Keratinocyte (primary cell): ENCODE measurements at regions not wholly inside any gene's neighbourhood (a gene's known extent, or its start where the extent isn't known, plus 50 kb on each side); places are given as distances from the start of the nearest gene placed in this dataset.

Source experiments
- DNase-seq: peaks from one replicate; pipeline ENCODE4 v3.0.0-alpha.2; 2011; ENCODE audit warnings: low read depth, missing footprints, low spot score
- FAIRE-seq: peaks from 2 replicates; lab custom pipeline; 2011; peaks lifted over from hg19 to GRCh38; lab: Jason Lieb, UNC
- H2AFZ ChIP-seq: 2 replicates; pipeline ENCODE4 v1.6.0; 2012; ENCODE audit warnings: low read length, control low read depth, inconsistent platforms; ENCODE audit not compliant: control insufficient read depth
- H3K27ac ChIP-seq: 2 replicates; pipeline ENCODE4 v1.5.1; 2011; ENCODE audit warnings: low read length; ENCODE audit not compliant: control insufficient read depth, insufficient read depth
- H3K27me3 ChIP-seq: 3 replicates; pipeline ENCODE4 v1.6.0; 2011; ENCODE audit warnings: low read length; ENCODE audit not compliant: control insufficient read depth, insufficient read depth; ENCODE audit errors: extremely low read depth
- H3K36me3 ChIP-seq, 2 experiments: 2 replicates in 1 of 2; 3 replicates in 1 of 2; pipeline ENCODE4 v1.5.1; 2011; ENCODE audit warnings: low read length in 2 of 2, mild to moderate bottlenecking in 1 of 2; ENCODE audit not compliant: control insufficient read depth in 2 of 2, insufficient read depth in 2 of 2; ENCODE audit errors: extremely low read depth in 1 of 2
- H3K4me1 ChIP-seq: 3 replicates; pipeline ENCODE4 v1.5.1; 2011; ENCODE audit warnings: low read length; ENCODE audit not compliant: control insufficient read depth, insufficient read depth; ENCODE audit errors: extremely low read depth
- H3K4me2 ChIP-seq: 3 replicates; pipeline ENCODE4 v1.6.0; 2011; ENCODE audit warnings: low read depth, low read length; ENCODE audit not compliant: control insufficient read depth, insufficient read depth; ENCODE audit errors: extremely low read depth
- H3K4me3 ChIP-seq, 3 experiments: fragments of 200-600 bp in 1 of 3; sonication (generic) in 1 of 3; 2 replicates in 2 of 3; 3 replicates in 1 of 3; pipeline ENCODE4 v1.5.1; 2011 to 2016; ENCODE audit warnings: low read length in 3 of 3, mild to moderate bottlenecking in 3 of 3, control low read depth in 2 of 3, inconsistent platforms in 1 of 3, low read depth in 1 of 3, mixed read lengths in 1 of 3, mixed run types in 1 of 3, moderate library complexity in 1 of 3; ENCODE audit not compliant: control insufficient read depth in 2 of 3, insufficient read depth in 2 of 3; ENCODE audit errors: extremely low read depth in 1 of 3
- H3K79me2 ChIP-seq: 2 replicates; pipeline ENCODE4 v1.6.0; 2012; ENCODE audit warnings: low read length; ENCODE audit not compliant: control insufficient read depth, insufficient read depth
- H3K9ac ChIP-seq: 3 replicates; pipeline ENCODE4 v1.6.0; 2011; ENCODE audit warnings: low read length; ENCODE audit not compliant: control insufficient read depth, insufficient read depth; ENCODE audit errors: extremely low read depth
- H3K9me1 ChIP-seq: 3 replicates; pipeline ENCODE4 v1.6.0; 2011; ENCODE audit warnings: low read length; ENCODE audit not compliant: control insufficient read depth, insufficient read depth; ENCODE audit errors: extremely low read depth
- H3K9me3 ChIP-seq: 2 replicates; pipeline ENCODE4 v1.5.1; 2012; ENCODE audit warnings: low read depth, low read length; ENCODE audit not compliant: control insufficient read depth
- H4K20me1 ChIP-seq: 3 replicates; pipeline ENCODE4 v1.6.0; 2011; ENCODE audit warnings: low read length; ENCODE audit not compliant: control insufficient read depth, insufficient read depth; ENCODE audit errors: extremely low read depth
- CTCF ChIP-seq, 3 experiments: IDR thresholded peaks in 1 of 3; conservative IDR thresholded peaks in 1 of 3; optimal IDR thresholded peaks in 1 of 3; 2 replicates in 2 of 3; 3 replicates in 1 of 3; pipeline versions ENCODE3 to v1.5.1; 2011; ENCODE audit warnings: low read length in 3 of 3, mild to moderate bottlenecking in 3 of 3, moderate library complexity in 2 of 3, control low read depth in 1 of 3, inconsistent platforms in 1 of 3; ENCODE audit not compliant: insufficient read depth in 2 of 3; ENCODE audit errors: extremely low read depth in 1 of 3
- EZH2 ChIP-seq: IDR thresholded peaks from one replicate; pipeline ENCODE4 v1.6.1; 2012; ENCODE audit warnings: inconsistent platforms, mild to moderate bottlenecking, low read length, moderate library complexity
- dilution Hi-C: fragments of 300-500 bp; cut with MboI; formaldehyde crosslinking; loops from one replicate; pipeline ENCODE4 v1.7.0; 2020; ENCODE audit warnings: low sequenced_read_pairs; ENCODE audit not compliant: extremely low pct_ligation_motif_present

GRCh38 chr11:115649461-115649860 lies 145.2 kb upstream of the CADM1 start:
- Histone ChIP-seq H3K9me3 (no peaks in the 10 kb centered on the region), H3K27me3 (peaks cover 3% of the 10 kb centered on the region), H3K9me1 (no peaks in the 10 kb centered on the region), H3K4me2 (no peak overlapping the region), H3K36me3 (no peaks in the 10 kb centered on the region), H3K79me2 (no peaks in the 10 kb centered on the region), H3K4me1 (peaks cover 10% of the 10 kb centered on the region), H3K27ac (no peak overlapping the region), H2AFZ (no peak overlapping the region), H3K9ac (no peak overlapping the region), H4K20me1 (no peaks in the 10 kb centered on the region), H3K4me3 (no peak overlapping the region)
- no peak for DNase-seq
- FAIRE-seq = no peak
- dilution Hi-C loops = no loop called here
- TF ChIP-seq EZH2 (no peak), CTCF (optimal IDR thresholded peaks at IDR 0.05 in 1 of 3, IDR thresholded peaks at IDR 0.05 in 1 of 3, conservative IDR thresholded peaks at IDR 0.05 in 1 of 3; ENCODE audit: extremely low read depth in 1 of 3, insufficient read depth in 2 of 3, low read length in 3 of 3) (no peak)

- no peaks in the 10 kb centered on the region for H3K9me1 ChIP-seq
- H3K4me2 ChIP-seq = no peak overlapping the region
- peaks cover 8% of the 10 kb centered on the region for H3K27me3 ChIP-seq
- no peak overlapping the region for H3K27ac ChIP-seq
- no peaks in the 10 kb centered on the region for H4K20me1 ChIP-seq
- H3K4me3 ChIP-seq = no peak overlapping the region
- no peaks in the 10 kb centered on the region for H3K79me2 ChIP-seq
- H2AFZ ChIP-seq = no peak overlapping the region
- no peaks in the 10 kb centered on the region for H3K9me3 ChIP-seq
- H3K4me1 ChIP-seq = no peaks in the 10 kb centered on the region
- TF ChIP-seq CTCF (optimal IDR thresholded peaks at IDR 0.05 in 1 of 3, IDR thresholded peaks at IDR 0.05 in 1 of 3, conservative IDR thresholded peaks at IDR 0.05 in 1 of 3; ENCODE audit: extremely low read depth in 1 of 3, insufficient read depth in 2 of 3, low read length in 3 of 3) (no peak), EZH2 (no peak)
- FAIRE-seq = no peak
- no peak overlapping the region for H3K9ac ChIP-seq
- dilution Hi-C loops = no loop called here
- H3K36me3 ChIP-seq = no peaks in the 10 kb centered on the region
- DNase-seq = no peak
Observed at GRCh38 chr11:115645631-115646317, 141.6 kb upstream of the CADM1 start.
